Type B pancreatic cell (in vitro differentiated cells): ENCODE measurements at regions not wholly inside any gene's neighbourhood (a gene's known extent, or its start where the extent isn't known, plus 50 kb on each side); places are given as distances from the start of the nearest gene placed in this dataset.

Source experiments
- DNase-seq: peaks from one replicate; pipeline ENCODE4 v3.0.0; 2021; ENCODE audit warnings: mixed read lengths; ENCODE audit not compliant: unreplicated experiment; ENCODE audit errors: extremely low spot score
- H3K27ac Mint-ChIP-seq: 2 replicates; pipeline ENCODE4 v1.8.0; 2021; ENCODE audit warnings: mild to moderate bottlenecking, mixed read lengths
- H3K27me3 Mint-ChIP-seq: 2 replicates; pipeline ENCODE4 v1.8.0; 2021; ENCODE audit warnings: mixed read lengths
- H3K36me3 Mint-ChIP-seq: 2 replicates; pipeline ENCODE4 v1.8.0; 2021; ENCODE audit warnings: mixed read lengths
- H3K4me1 Mint-ChIP-seq: one replicate; pipeline ENCODE4 v1.8.0; 2021; ENCODE audit warnings: mixed read lengths; ENCODE audit not compliant: unreplicated experiment
- H3K4me3 Mint-ChIP-seq: 2 replicates; pipeline ENCODE4 v1.8.0; 2021; ENCODE audit warnings: mild to moderate bottlenecking, mixed read lengths
- H3K9me3 Mint-ChIP-seq: 2 replicates; pipeline ENCODE4 v1.8.0; 2021; ENCODE audit warnings: mixed read lengths
- CTCF ChIP-seq: fragments of 200-600 bp; sonication (generic); conservative IDR thresholded peaks from 2 replicates; pipeline ENCODE4 v1.5.0; 2021; ENCODE audit warnings: antibody characterized with exemption, mild to moderate bottlenecking

- Mint-ChIP-seq H3K27ac (no peak overlapping the region), H3K36me3 (no peaks in the 10 kb centered on the region), H3K4me1 (no peaks in the 10 kb centered on the region), H3K9me3 (no peaks in the 10 kb centered on the region), H3K4me3 (no peak overlapping the region), H3K27me3 (peaks cover 61% of the 10 kb centered on the region)
- DNase-seq = no peak
- no peak for TF ChIP-seq CTCF
Observed at GRCh38 chr22:22406445-22407027, 102.0 kb downstream of the ZNF280B start.

- peaks cover 63% of the 10 kb centered on the region for H3K27me3 Mint-ChIP-seq
- H3K36me3 Mint-ChIP-seq = no peaks in the 10 kb centered on the region
- no peak for TF ChIP-seq CTCF
- H3K27ac Mint-ChIP-seq = no peak overlapping the region
- no peaks in the 10 kb centered on the region for H3K4me1 Mint-ChIP-seq
- no peak overlapping the region for H3K4me3 Mint-ChIP-seq
- no peaks in the 10 kb centered on the region for H3K9me3 Mint-ChIP-seq
- DNase-seq = no peak
Observed at GRCh38 chr22:22407061-22407460, 101.5 kb downstream of the ZNF280B start.

GRCh38 chr22:22408269-22408668, 100.3 kb downstream of the ZNF280B start:
- Mint-ChIP-seq H3K27me3 (peaks cover 70% of the 10 kb centered on the region), H3K9me3 (peaks cover 6% of the 10 kb centered on the region), H3K4me3 (no peak overlapping the region), H3K27ac (no peak overlapping the region), H3K36me3 (no peaks in the 10 kb centered on the region), H3K4me1 (no peaks in the 10 kb centered on the region)
- TF ChIP-seq CTCF = no peak
- DNase-seq = no peak

- no peak for DNase-seq
- H3K4me1 Mint-ChIP-seq = no peaks in the 10 kb centered on the region
- peak; percentile 68 for TF ChIP-seq CTCF
- peaks cover 74% of the 10 kb centered on the region for H3K27me3 Mint-ChIP-seq
- no peak overlapping the region for H3K27ac Mint-ChIP-seq
- H3K36me3 Mint-ChIP-seq = no peaks in the 10 kb centered on the region
- peaks cover 6% of the 10 kb centered on the region for H3K9me3 Mint-ChIP-seq
- no peak overlapping the region for H3K4me3 Mint-ChIP-seq
Observed at GRCh38 chr22:22408731-22409696, 99.5 kb downstream of the ZNF280B start.

- no peak for DNase-seq
- Mint-ChIP-seq H3K27ac (no peak overlapping the region), H3K36me3 (no peaks in the 10 kb centered on the region), H3K27me3 (peaks cover 83% of the 10 kb centered on the region), H3K4me3 (no peak overlapping the region), H3K4me1 (no peaks in the 10 kb centered on the region), H3K9me3 (peaks cover 6% of the 10 kb centered on the region)
- no peak for TF ChIP-seq CTCF
Observed at GRCh38 chr22:22410121-22410520, 98.4 kb downstream of the ZNF280B start.
